ENCODE measurements at regions not wholly inside any gene's neighbourhood (a gene's known extent, or its start where the extent isn't known, plus 50 kb on each side); places are given as distances from the start of the nearest gene placed in this dataset.

DNA sequence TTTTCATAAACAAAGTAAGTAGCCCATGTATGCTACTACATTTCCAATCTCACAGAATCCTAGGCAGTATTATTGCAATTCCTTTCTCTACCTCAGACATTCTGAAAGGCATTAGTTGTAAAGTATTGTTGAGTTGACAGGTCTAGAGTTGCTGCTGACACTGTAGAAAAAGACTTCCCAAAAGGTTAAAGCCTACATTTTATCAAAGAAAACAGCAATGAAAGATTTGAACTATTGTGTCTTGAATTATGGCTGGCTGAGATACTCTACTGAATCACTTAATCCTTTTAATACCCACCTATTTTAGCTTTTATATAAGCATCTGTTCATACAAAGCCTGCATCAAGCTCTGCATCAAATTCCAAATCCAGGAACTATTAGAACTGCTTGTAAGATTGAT, 1082.0 kb downstream of the OLFM4 start:
- H2BK12ac ChIP-seq (ENCODE audit: low read depth, low read length): no peak overlapping the region
- no peak overlapping the region for H3K27ac ChIP-seq (ENCODE audit: low read depth, low read length)
- no peak overlapping the region for H2AFZ ChIP-seq (ENCODE audit: low read length)
- DNase-seq (ENCODE audit: low read depth in 1 of 2, low spot score in 2 of 2) (no peak), FAIRE-seq (no peak)
- H3K9ac ChIP-seq (replicated peaks in 1 of 4; ENCODE audit: extremely low read depth in 1 of 4, low read depth in 3 of 4, low read length in 3 of 4): no peak overlapping the region
- no peak overlapping the region for H2AK5ac ChIP-seq (ENCODE audit: low read depth, low read length)
- no peak overlapping the region for H2BK15ac ChIP-seq (ENCODE audit: low read length)
- ChIA-PET POLR2A (ENCODE audit: partially characterized antibody) (no interaction called here), CTCF (ENCODE audit: partially characterized antibody) (interaction anchor here (1.8 kb wide), 1 partner anchor 328 kb away, joined by 5 read pairs; no protein-coding TSS in a partner anchor)
- no peaks in the 10 kb centered on the region for H3K27me3 ChIP-seq (replicated peaks in 1 of 4; ENCODE audit: control insufficient read depth in 3 of 4, extremely low read depth in 1 of 4, insufficient read depth in 3 of 4, low read length in 3 of 4)
- peaks cover 0 to 10% (median 0%) of the 10 kb centered on the region in 4 experiments; a peak in 2 of 8 replicates for H3K36me3 ChIP-seq (ENCODE audit: control insufficient read depth in 2 of 4, insufficient read depth in 4 of 4, low read length in 3 of 4)
- H3K4ac ChIP-seq (replicated peaks; ENCODE audit: insufficient read length, low read depth, low read length): no peak overlapping the region
- H2BK20ac ChIP-seq (ENCODE audit: low read length): no peak overlapping the region
- no peak overlapping the region for H3K23ac ChIP-seq (ENCODE audit: insufficient read length)
- H2BK120ac ChIP-seq (replicated peaks; ENCODE audit: low read depth, low read length): no peak overlapping the region
- H3K9me3 ChIP-seq (ENCODE audit: insufficient read depth in 2 of 2, low read depth in 1 of 2, low read length in 1 of 2): no peaks in the 10 kb centered on the region
- H3K79me1 ChIP-seq (ENCODE audit: low read depth, low read length): no peaks in the 10 kb centered on the region
- H3K18ac ChIP-seq (ENCODE audit: extremely low read depth, low read length): no peak overlapping the region
- no peak overlapping the region for H3K56ac ChIP-seq (replicated peaks; ENCODE audit: insufficient read length, low read depth, low read length)
- H3K79me2 ChIP-seq (ENCODE audit: control insufficient read depth in 1 of 2, insufficient read depth in 2 of 2, low read length in 2 of 2): no peaks in the 10 kb centered on the region
- no peak overlapping the region for H4K8ac ChIP-seq (ENCODE audit: extremely low read depth, insufficient read depth, low read length)
- H3K23me2 ChIP-seq (ENCODE audit: low read depth, low read length): no peaks in the 10 kb centered on the region
- no peak overlapping the region for H4K91ac ChIP-seq (replicated peaks; ENCODE audit: insufficient read length, low read length)
- no peak overlapping the region for H3K4me3 ChIP-seq (ENCODE audit: extremely low read depth in 1 of 4, insufficient read depth in 2 of 4, low read depth in 3 of 4, low read length in 4 of 4)
- H3K14ac ChIP-seq (ENCODE audit: insufficient read length): no peak overlapping the region
- no peak overlapping the region for H3K4me2 ChIP-seq (ENCODE audit: insufficient read depth in 1 of 2, low read depth in 2 of 2, low read length in 2 of 2)
- no peaks in the 10 kb centered on the region for H4K20me1 ChIP-seq (replicated peaks in 1 of 2; ENCODE audit: control insufficient read depth in 1 of 2, insufficient read depth in 2 of 2, low read length in 2 of 2)
- no peak overlapping the region for H2BK5ac ChIP-seq (ENCODE audit: low read depth, low read length)
- H4K5ac ChIP-seq (ENCODE audit: insufficient read length, low read depth, low read length): no peak overlapping the region
- no peaks in the 10 kb centered on the region for H3K4me1 ChIP-seq (replicated peaks in 1 of 4; ENCODE audit: control insufficient read depth in 3 of 4, insufficient read depth in 4 of 4, low read length in 3 of 4)
- no peak for TF ChIP-seq SP2 (IDR thresholded peaks at IDR 0.05; ENCODE audit: low read length)
- no peak for TF ChIP-seq KDM4A (IDR thresholded peaks at IDR 0.05; ENCODE audit: low read depth, low read length, severe bottlenecking)
- no peak for TF ChIP-seq POU5F1 (IDR thresholded peaks at IDR 0.05; ENCODE audit: low read depth, low read length)
- no peak for TF ChIP-seq SIRT6 (IDR thresholded peaks at IDR 0.05; ENCODE audit: low read length)
- TF ChIP-seq TBP (IDR thresholded peaks at IDR 0.05; ENCODE audit: low read depth, low read length): no peak
- TF ChIP-seq POLR2AphosphoS5 (IDR thresholded peaks at IDR 0.05; ENCODE audit: low read depth, low read length): no peak
- no peak for TF ChIP-seq KDM5A (IDR thresholded peaks at IDR 0.05; ENCODE audit: low read length)

All from H1 (cell line).